NB4 (cell line): ENCODE measurements at regions not wholly inside any gene's neighbourhood (a gene's known extent, or its start where the extent isn't known, plus 50 kb on each side); places are given as distances from the start of the nearest gene placed in this dataset.

Source experiments
- DNase-seq: peaks from one replicate; pipeline ENCODE4 v3.0.0; 2010; ENCODE audit warnings: low read depth
- H3K4me3 ChIP-seq: one replicate; pipeline ENCODE4 v1.5.1; 2011; ENCODE audit warnings: mild to moderate bottlenecking, low read depth, low read length, moderate library complexity
- MAX ChIP-seq: IDR thresholded peaks from 2 replicates; pipeline ENCODE4 v1.6.1; 2011; ENCODE audit warnings: low read depth, low read length
- MYC ChIP-seq: IDR thresholded peaks from 2 replicates; pipeline ENCODE4 v1.6.1; 2011; ENCODE audit warnings: low read depth, low read length
- POLR2A ChIP-seq: IDR thresholded peaks from 2 replicates; pipeline ENCODE4 v1.6.1; 2011; ENCODE audit warnings: mild to moderate bottlenecking; ENCODE audit not compliant: insufficient read length; ENCODE audit errors: extremely low read depth
- TF ChIP-seq, protein P1 (sequence below): IDR thresholded peaks from one replicate; pipeline ENCODE4 v1.5.1; 2012; ENCODE audit warnings: low read depth, low read length

DNA sequence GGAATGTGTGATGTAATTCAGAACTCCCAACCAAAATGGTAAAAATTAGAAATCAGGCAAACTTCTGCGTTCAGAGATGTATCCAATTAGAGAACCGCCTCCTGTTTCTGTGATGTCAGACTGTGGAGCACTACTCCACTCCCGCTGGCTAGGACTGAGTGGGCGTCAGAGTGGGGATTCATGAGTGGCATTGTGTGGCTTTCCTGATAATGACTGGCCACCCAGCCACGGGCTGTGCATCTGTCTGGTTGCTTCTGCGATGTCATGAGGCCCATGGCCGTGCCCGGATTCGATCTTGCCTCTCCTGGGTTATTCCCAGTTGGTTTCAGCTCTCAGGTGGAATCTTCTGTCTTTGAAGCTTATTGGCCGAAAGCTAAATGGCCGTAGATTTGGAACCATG, 87.1 kb upstream of the KCNA1 start:
- TF ChIP-seq MAX (no peak), MYC (no peak), POLR2A (no peak)
- TF ChIP-seq, protein P1, sequence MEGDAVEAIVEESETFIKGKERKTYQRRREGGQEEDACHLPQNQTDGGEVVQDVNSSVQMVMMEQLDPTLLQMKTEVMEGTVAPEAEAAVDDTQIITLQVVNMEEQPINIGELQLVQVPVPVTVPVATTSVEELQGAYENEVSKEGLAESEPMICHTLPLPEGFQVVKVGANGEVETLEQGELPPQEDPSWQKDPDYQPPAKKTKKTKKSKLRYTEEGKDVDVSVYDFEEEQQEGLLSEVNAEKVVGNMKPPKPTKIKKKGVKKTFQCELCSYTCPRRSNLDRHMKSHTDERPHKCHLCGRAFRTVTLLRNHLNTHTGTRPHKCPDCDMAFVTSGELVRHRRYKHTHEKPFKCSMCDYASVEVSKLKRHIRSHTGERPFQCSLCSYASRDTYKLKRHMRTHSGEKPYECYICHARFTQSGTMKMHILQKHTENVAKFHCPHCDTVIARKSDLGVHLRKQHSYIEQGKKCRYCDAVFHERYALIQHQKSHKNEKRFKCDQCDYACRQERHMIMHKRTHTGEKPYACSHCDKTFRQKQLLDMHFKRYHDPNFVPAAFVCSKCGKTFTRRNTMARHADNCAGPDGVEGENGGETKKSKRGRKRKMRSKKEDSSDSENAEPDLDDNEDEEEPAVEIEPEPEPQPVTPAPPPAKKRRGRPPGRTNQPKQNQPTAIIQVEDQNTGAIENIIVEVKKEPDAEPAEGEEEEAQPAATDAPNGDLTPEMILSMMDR: no peak
- H3K4me3 ChIP-seq: no peak overlapping the region
- no peak for DNase-seq

DNA sequence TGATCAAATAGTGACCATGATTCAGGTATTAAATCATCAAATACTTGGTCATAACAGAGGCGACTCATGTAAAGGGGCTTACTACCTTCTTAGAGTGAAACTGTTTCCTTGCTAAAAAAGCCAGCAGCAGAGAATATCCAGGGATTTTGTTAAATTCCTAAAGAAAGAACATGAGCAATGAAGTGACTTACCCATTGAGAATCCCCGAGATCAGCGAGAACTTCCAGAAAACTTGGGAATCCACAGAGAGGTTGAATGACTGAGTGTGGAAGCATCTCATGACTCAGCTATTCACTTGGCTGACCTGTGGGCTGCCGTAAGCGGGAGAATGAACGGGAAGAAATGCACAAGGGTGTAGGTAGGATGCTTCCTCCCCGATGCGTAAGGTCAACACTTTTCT, 85.3 kb upstream of the KCNA1 start:
- DNase-seq: no peak
- no peak overlapping the region for H3K4me3 ChIP-seq
- no peak for TF ChIP-seq MAX
- TF ChIP-seq MYC: no peak
- TF ChIP-seq POLR2A: no peak
- TF ChIP-seq, protein P1: no peak

DNA sequence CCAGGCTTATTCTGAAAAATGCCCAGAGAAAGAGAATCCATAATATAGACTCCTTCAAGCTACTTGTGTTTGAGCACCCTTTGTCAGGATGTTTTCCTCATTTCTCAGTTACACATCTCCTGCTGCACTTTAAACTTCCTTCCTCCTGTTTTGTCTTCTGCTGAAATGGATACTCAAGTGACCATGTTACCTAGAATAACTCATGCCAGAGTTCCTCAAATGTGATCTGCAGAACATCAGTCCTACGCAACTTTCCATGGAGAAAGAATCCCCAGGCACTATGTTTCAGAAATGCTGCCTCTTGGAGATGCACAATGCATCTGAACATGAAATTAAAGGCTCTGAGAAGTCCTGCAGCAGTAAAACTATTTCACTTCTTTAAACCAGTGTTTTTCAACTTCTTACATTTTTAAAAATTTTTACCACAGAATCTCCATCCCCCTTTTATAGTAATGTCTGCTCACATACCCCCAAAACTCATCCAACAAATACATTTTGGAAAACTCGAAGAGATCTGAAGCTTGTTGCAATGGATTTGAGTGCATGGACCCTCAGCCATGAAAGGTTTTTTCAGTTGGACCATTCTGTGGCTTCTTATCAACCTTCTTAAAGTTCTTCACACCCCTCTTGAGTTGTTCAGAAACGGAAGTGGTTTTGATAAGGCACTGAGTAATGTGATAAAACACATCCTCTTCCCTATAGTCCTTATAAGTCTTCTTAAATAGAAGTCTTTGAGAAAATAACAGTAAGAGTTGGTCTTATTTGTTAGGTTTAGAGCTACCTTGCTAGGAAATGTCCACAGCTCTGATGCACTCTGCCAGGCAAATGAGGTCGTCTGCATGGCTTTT, 84.5 kb upstream of the KCNA1 start:
- H3K4me3 ChIP-seq: no peak overlapping the region
- peak; percentile 66 for DNase-seq
- TF ChIP-seq MYC: peak; percentile 54
- TF ChIP-seq POLR2A: no peak
- no peak for TF ChIP-seq MAX
- TF ChIP-seq, protein P1: no peak

GRCh38 chr12:4826909-4827308, 82.8 kb upstream of the KCNA1 start:
- TF ChIP-seq POLR2A: no peak
- TF ChIP-seq, protein P1: no peak
- no peak for TF ChIP-seq MYC
- no peak for TF ChIP-seq MAX
- no peak overlapping the region for H3K4me3 ChIP-seq
- no peak for DNase-seq

GRCh38 chr12:4828176-4828575, 81.5 kb upstream of the KCNA1 start:
- H3K4me3 ChIP-seq: no peak overlapping the region
- no peak for DNase-seq
- TF ChIP-seq POLR2A: no peak
- TF ChIP-seq MAX: no peak
- TF ChIP-seq MYC: no peak
- TF ChIP-seq, protein P1: no peak
